K562 (cell line): ENCODE measurements at regions not wholly inside any gene's neighbourhood (a gene's known extent, or its start where the extent isn't known, plus 50 kb on each side); places are given as distances from the start of the nearest gene placed in this dataset.

ENCODE experiments used
- ATAC-seq: fragments of 200-7000 bp; cut with Tn5 transposase; 3 replicates; pipeline ENCODE4 v1.9.1; 2020; ENCODE audit warnings: moderate library complexity
- BruUV-seq: library from RNA; stranded (reverse); fragments of 400-500 nt; replicated peaks from 2 replicates; lab custom pipeline; 2021; lab: Mats Ljungman, UMichigan
- CTCF ChIA-PET: fragments of 300-600 bp; formaldehyde crosslinking; extraction: SDS; loops from one replicate; lab custom pipeline; 2021; ENCODE audit warnings: low intra/inter-chr PET ratio; lab: Yijun Ruan, JAX
- POLR2A ChIA-PET: fragments of 300-600, 350-650 bp; sonication (Branson Sonifier 250); formaldehyde crosslinking; extraction: SDS; loops from one replicate; lab custom pipeline; 2021; ENCODE audit warnings: antibody characterized with exemption, inconsistent platforms; lab: Yijun Ruan, JAX
- DNase-seq, 4 experiments: peaks; one replicate each; pipeline versions ENCODE4 v3.0.0 to v3.0.0-alpha.2; 2011 to 2018; ENCODE audit warnings: low spot score in 3 of 4, mixed read lengths in 3 of 4; ENCODE audit errors: extremely low read depth in 1 of 4
- FAIRE-seq: peaks from 2 replicates; lab custom pipeline; 2011; peaks lifted over from hg19 to GRCh38; lab: Jason Lieb, UNC
- H2AFZ ChIP-seq: 2 replicates; pipeline ENCODE4 v1.6.0; 2011; ENCODE audit warnings: low read depth, low read length, control low read depth, inconsistent platforms
- H3K27ac ChIP-seq: fragments of 200-600 bp; 3 replicates; pipeline ENCODE4 v1.8.0; 2011; ENCODE audit warnings: low read depth, mild to moderate bottlenecking, control low read depth, inconsistent platforms, low read length, moderate library complexity, mixed read lengths; ENCODE audit errors: extremely low read depth
- H3K27me3 ChIP-seq, 2 experiments: fragments of 300-600 bp in 1 of 2; 2 replicates in 1 of 2; 3 replicates in 1 of 2; pipeline versions ENCODE4 v1.6.0 to v1.8.0; 2011; ENCODE audit warnings: inconsistent platforms in 2 of 2, low read length in 2 of 2, mild to moderate bottlenecking in 1 of 2, mixed read lengths in 1 of 2, moderate library complexity in 1 of 2; ENCODE audit not compliant: control insufficient read depth in 2 of 2, insufficient read depth in 2 of 2
- H3K36me3 ChIP-seq: fragments of 300-600 bp; 3 replicates; pipeline ENCODE4 v1.8.0; 2011; ENCODE audit warnings: mild to moderate bottlenecking, low read length, inconsistent platforms; ENCODE audit not compliant: control insufficient read depth, insufficient read depth
- H3K4me1 ChIP-seq, 2 experiments: fragments of 200-600 bp in 1 of 2; replicated peaks in 1 of 2; 2 replicates in 1 of 2; 3 replicates in 1 of 2; pipeline versions ENCODE4 v1.5.1 to v1.8.0; 2011; ENCODE audit warnings: inconsistent platforms in 2 of 2, low read length in 2 of 2, mild to moderate bottlenecking in 1 of 2, mixed read lengths in 1 of 2, moderate library complexity in 1 of 2; ENCODE audit not compliant: control insufficient read depth in 2 of 2, insufficient read depth in 2 of 2
- H3K4me2 ChIP-seq: 2 replicates; pipeline ENCODE4 v1.6.1; 2011; ENCODE audit warnings: low read length, control low read depth, inconsistent platforms, mixed read lengths; ENCODE audit not compliant: insufficient read depth
- H3K4me3 ChIP-seq: fragments of 200-600 bp; sonication (generic), shearing (Covaris generic); 2 replicates; pipeline ENCODE4 v1.5.1; 2016; ENCODE audit warnings: control low read depth, inconsistent platforms
- H3K79me2 ChIP-seq: fragments of 200-600 bp; 3 replicates; pipeline ENCODE4 v1.8.0; 2011; ENCODE audit warnings: low read length, inconsistent platforms; ENCODE audit not compliant: control insufficient read depth, insufficient read depth
- H3K9ac ChIP-seq, 2 experiments: 2 replicates each; pipeline versions ENCODE4 v1.6.0 to v1.6.1; 2011; ENCODE audit warnings: low read depth in 2 of 2, low read length in 2 of 2, control low read depth in 1 of 2, inconsistent platforms in 1 of 2, mild to moderate bottlenecking in 1 of 2, mixed read lengths in 1 of 2; ENCODE audit not compliant: insufficient read depth in 1 of 2
- H3K9me1 ChIP-seq: one replicate; pipeline ENCODE4 v1.6.0; 2011; ENCODE audit warnings: inconsistent platforms, mild to moderate bottlenecking, low read length, moderate library complexity; ENCODE audit not compliant: control insufficient read depth, insufficient read depth
- H3K9me3 ChIP-seq: replicated peaks from 2 replicates; pipeline ENCODE4 v1.5.1; 2011; ENCODE audit warnings: low read depth, low read length, inconsistent platforms; ENCODE audit not compliant: control insufficient read depth, insufficient read depth
- H4K20me1 ChIP-seq: replicated peaks from 2 replicates; pipeline ENCODE4 v1.6.1; 2011; ENCODE audit warnings: low read length, inconsistent platforms, mixed read lengths; ENCODE audit not compliant: control insufficient read depth, insufficient read depth
- BMI1 ChIP-seq: fragments of 150-350 bp; IDR thresholded peaks from 2 replicates; pipeline ENCODE4 v1.6.1; 2014; ENCODE audit warnings: low read length
- CREB3L1 ChIP-seq: fragments of 450-650 bp; IDR thresholded peaks from 2 replicates; pipeline ENCODE4 v1.6.1; 2014; ENCODE audit warnings: low read depth, mild to moderate bottlenecking, moderate library complexity, borderline replicate concordance
- DNMT1 ChIP-seq: fragments of 450-650 bp; IDR thresholded peaks from 2 replicates; pipeline ENCODE4 v1.6.1; 2016; ENCODE audit warnings: antibody characterized with exemption, mild to moderate bottlenecking
- EGR1 ChIP-seq: fragments of 450-650 bp; conservative IDR thresholded peaks from 2 replicates; pipeline ENCODE4 v1.6.1; 2017; ENCODE audit warnings: mild to moderate bottlenecking
- ETS1 ChIP-seq: conservative IDR thresholded peaks from 2 replicates; pipeline ENCODE4 v1.6.1; 2011; ENCODE audit warnings: low read depth, mild to moderate bottlenecking, low read length; ENCODE audit not compliant: control insufficient read depth
- HNRNPLL ChIP-seq: fragments of 200-400 bp; formaldehyde crosslinking; IDR thresholded peaks from 2 replicates; pipeline ENCODE4 v1.6.1; 2017; ENCODE audit warnings: low read length, low read depth, mild to moderate bottlenecking; ENCODE audit not compliant: poor library complexity, severe bottlenecking
- HOXB6 ChIP-seq: fragments of 250-450 bp; sonication (Bioruptor Pico); IDR thresholded peaks from 2 replicates; pipeline ENCODE4 v1.5.1; 2022; ENCODE audit warnings: mild to moderate bottlenecking, borderline replicate concordance
- SNAPC5 ChIP-seq: fragments of 250-450 bp; sonication (Bioruptor Pico); IDR thresholded peaks from 2 replicates; pipeline ENCODE4 v1.8.0; 2021; ENCODE audit warnings: moderate library complexity, mild to moderate bottlenecking, inconsistent platforms
- SRSF9 ChIP-seq: fragments of 200-400 bp; formaldehyde crosslinking; IDR thresholded peaks from 2 replicates; pipeline ENCODE4 v1.6.1; 2017; ENCODE audit warnings: low read depth, low read length, borderline replicate concordance
- ZNF57 ChIP-seq: fragments of 450-650 bp; formaldehyde crosslinking; IDR thresholded peaks from 2 replicates; pipeline ENCODE4 v1.4.0; 2020; ENCODE audit warnings: mild to moderate bottlenecking, moderate library complexity
- ZNF740 ChIP-seq, 3 experiments: fragments of 200-800 bp in 1 of 3; sonication (Bioruptor generic) in 1 of 3; sonication (generic) in 1 of 3; formaldehyde crosslinking in 1 of 3; IDR thresholded peaks; 2 replicates each; pipeline versions ENCODE4 v1.6.1 to v1.8.0; 2016 to 2022; ENCODE audit warnings: mild to moderate bottlenecking in 2 of 3, missing compliant biosample characterization in 2 of 3, missing genetic modification characterization in 2 of 3, missing genetic modification reagents in 1 of 3
- WGBS: fragments of 100-300 bp; shearing (Covaris generic); methylation state at CpG from one replicate; pipeline ENCODE4 v1.1.6; 2016; ENCODE audit warnings: low coverage, mixed read lengths; ENCODE audit not compliant: insufficient coverage; ENCODE audit errors: missing lambda C conversion rate; 5-methylcytosine and 5-hydroxymethylcytosine counted together
- in situ Hi-C: fragments of 300-500 bp; cut with MboI; formaldehyde crosslinking; loops from 4 replicates; pipeline ENCODE4 v1.15.0; 2018; ENCODE audit warnings: inconsistent platforms, mixed read lengths
- intact Hi-C: fragments of 100-400 bp; cut with micrococcal nuclease; formaldehyde crosslinking; loops from 2 replicates; pipeline ENCODE4 v1.14.2; 2022

- no peak overlapping the region for H3K4me3 ChIP-seq
- H3K27ac ChIP-seq = no peak overlapping the region
- no peak for ATAC-seq
- 0 out of 2 replicates have a peak, but pooled peaks cover 1% of the 10 kb centered on the region for H3K9me3 ChIP-seq
- no peaks in the 10 kb centered on the region for H3K79me2 ChIP-seq
- H3K4me2 ChIP-seq = no peak overlapping the region
- TF ChIP-seq ETS1 (no peak), BMI1 (no peak)
- TF ChIP-seq, all 486 proteins: peak for 0
- no TSS peak for BruUV-seq
- POLR2A ChIA-PET = interaction anchor here (0.7 to 1.0 kb wide), 2 partner anchors 9 to 13 kb away, joined by 3 read pairs; no protein-coding TSS in a partner anchor
- intact Hi-C loops (no loop called here), in situ Hi-C loops (no loop called here)
- FAIRE-seq = no peak
- peaks cover 0 to 5% of the 10 kb centered on the region in 2 experiments; a peak in 2 of 5 replicates for H3K27me3 ChIP-seq
- no peaks in the 10 kb centered on the region for H3K36me3 ChIP-seq
- no peaks in the 10 kb centered on the region for H3K9me1 ChIP-seq
- CTCF ChIA-PET = no interaction called here
- H4K20me1 ChIP-seq = 0 out of 2 replicates have a peak, but pooled peaks cover 7% of the 10 kb centered on the region
- H3K9ac ChIP-seq = no peak overlapping the region
- no peak for DNase-seq
- no peak overlapping the region for H2AFZ ChIP-seq
- 27% methylated on average over 7 of the region's 7 CpGs for whole genome bisulfite sequencing
- peaks cover 3% of the 10 kb centered on the region in 2 experiments; a peak in 2 of 5 replicates for H3K4me1 ChIP-seq
These were observed 236.9 kb downstream of the KLF6 start for GRCh38 chr10:3548076-3548475.

- POLR2A ChIA-PET = no interaction called here
- no peak for FAIRE-seq
- no peaks in the 10 kb centered on the region for H4K20me1 ChIP-seq
- TF ChIP-seq DNMT1 (no peak), SNAPC5 (no peak), HNRNPLL (no peak), CREB3L1 (no peak), HOXB6 (no peak), EGR1 (no peak), ZNF740 (CRISPR knock-in tag; IDR thresholded peaks at IDR 0.05) (no peak), ZNF740 (tag; IDR thresholded peaks at IDR 0.05) (no peak), ZNF57 (CRISPR knock-in tag) (no peak), SRSF9 (no peak)
These were observed 240.4 kb downstream of the KLF6 start for GRCh38 chr10:3544561-3544960.

More at GRCh38 chr10:3544561-3544960, 240.4 kb downstream of the KLF6 start:
- no peak overlapping the region for H3K27ac ChIP-seq
- no peak overlapping the region for H3K4me2 ChIP-seq
- intact Hi-C loops (no loop called here), in situ Hi-C loops (no loop called here)
- CTCF ChIA-PET = no interaction called here
- DNase-seq (no peak), ATAC-seq (no peak)
- H3K9me3 ChIP-seq = 0 out of 2 replicates have a peak, but pooled peaks cover 1% of the 10 kb centered on the region
- H3K4me3 ChIP-seq = no peak overlapping the region
- no TSS peak for BruUV-seq
- peaks cover 0 to 9% of the 10 kb centered on the region in 2 experiments; a peak in 2 of 5 replicates for H3K27me3 ChIP-seq
- H2AFZ ChIP-seq = no peak overlapping the region
- peaks cover 0 to 3% of the 10 kb centered on the region in 2 experiments; a peak in 2 of 5 replicates for H3K4me1 ChIP-seq
- 2% methylated on average over 4 of the region's 4 CpGs for WGBS
- H3K9ac ChIP-seq = no peak overlapping the region
- no peaks in the 10 kb centered on the region for H3K36me3 ChIP-seq
- H3K79me2 ChIP-seq = no peaks in the 10 kb centered on the region
- H3K9me1 ChIP-seq = no peaks in the 10 kb centered on the region
